Thyroid gland (tissue), 4 donors: ENCODE measurements at regions not wholly inside any gene's neighbourhood (a gene's known extent, or its start where the extent isn't known, plus 50 kb on each side); places are given as distances from the start of the nearest gene placed in this dataset.
"Not testable (repeated sequence)": the region's sequence is repeated elsewhere in the genome, so short reads cannot be mapped to it uniquely, and the experiment has no call there.

Experiments
- DNase-seq, 2 donors: peaks; one replicate each; pipeline ENCODE4 v3.0.0-alpha.2; 2019
- H3K27ac ChIP-seq, 3 donors: fragments of 200-600 bp; sonication (generic); 1 replicate in 2 of 3; 2 replicates in 1 of 3; pipeline ENCODE4 v1.5.1; 2016 to 2019; ENCODE audit warnings: mild to moderate bottlenecking in 1 of 3, moderate library complexity in 1 of 3
- H3K27me3 ChIP-seq: fragments of 200-600 bp; sonication (generic); one replicate; pipeline ENCODE4 v1.5.1; 2019
- H3K36me3 ChIP-seq, 2 donors: fragments of 200-600 bp; sonication (generic); one replicate each; pipeline ENCODE4 v1.5.1; 2016 to 2019
- H3K4me1 ChIP-seq, 2 donors: fragments of 200-600 bp; sonication (generic); one replicate each; pipeline ENCODE4 v1.5.1; 2017 to 2019
- H3K4me3 ChIP-seq, 3 donors: fragments of 200-600 bp; sonication (generic); replicated peaks in 1 of 3; 1 replicate in 2 of 3; 2 replicates in 1 of 3; pipeline ENCODE4 v1.5.1; 2016; ENCODE audit warnings: mild to moderate bottlenecking in 1 of 3
- H3K9me3 ChIP-seq: fragments of 200-600 bp; sonication (generic); one replicate; pipeline ENCODE4 v1.5.1; 2017
- POLR2A ChIP-seq, 2 donors: fragments of 450-650 bp; IDR thresholded peaks; one replicate each; pipeline ENCODE4 v1.6.1; 2017; ENCODE audit warnings: antibody characterized with exemption in 2 of 2, mild to moderate bottlenecking in 2 of 2, moderate library complexity in 1 of 2
- WGBS, 2 donors: methylation state at CpG; one replicate each; pipeline ENCODE4 v1.1.5; 2017; 5-methylcytosine and 5-hydroxymethylcytosine counted together
- intact Hi-C: fragments of 100-400 bp; cut with DNase I; formaldehyde crosslinking; loops from one replicate; pipeline ENCODE4 v1.15.1; 2023
- TF ChIP-seq, protein P1 (sequence below), 6 experiments: fragments of 200-600 bp in 3 of 6; fragments of 450-650 bp in 3 of 6; sonication (generic) in 3 of 6; IDR thresholded peaks; one replicate each; pipeline ENCODE4 v1.5.1; 2016 to 2019; ENCODE audit warnings: antibody characterized with exemption in 6 of 6, mild to moderate bottlenecking in 2 of 6, inconsistent platforms in 1 of 6, moderate library complexity in 1 of 6

DNA sequence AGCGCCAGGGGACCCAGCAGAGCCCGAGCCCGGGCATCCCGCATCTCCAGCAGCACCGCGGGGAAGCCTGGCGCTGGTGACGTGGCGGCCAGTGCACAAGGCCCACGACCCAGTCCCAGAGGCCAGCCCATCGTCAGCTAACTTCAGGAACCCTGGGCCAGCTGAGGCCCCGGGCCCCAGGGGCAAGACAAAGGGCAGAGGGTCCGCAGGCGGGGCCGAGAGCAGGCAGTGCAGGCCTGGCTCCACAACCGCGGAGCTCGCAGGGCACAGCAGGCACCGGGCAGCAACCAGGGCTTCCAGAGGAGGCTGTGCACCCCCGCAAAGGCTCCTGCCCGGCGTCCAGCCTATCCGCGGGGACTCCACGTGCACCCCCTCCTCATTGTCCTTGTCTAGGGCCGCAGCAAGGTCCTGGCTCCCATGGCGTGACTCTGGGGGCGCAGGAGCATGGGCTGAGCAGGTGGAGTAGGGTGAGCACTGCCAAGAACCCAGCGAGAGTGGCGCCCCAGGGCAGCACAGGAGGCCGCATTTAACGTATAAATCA is 352.5 kb downstream of the KCNJ18 start:
- 75 to 86% methylated on average over 11 to 23 of the region's 32 CpGs for WGBS, 2 donors
- H3K27me3 ChIP-seq, H3K4me3 ChIP-seq, intact Hi-C loops, H3K36me3 ChIP-seq, H3K9me3 ChIP-seq, H3K4me1 ChIP-seq, DNase-seq, H3K27ac ChIP-seq: not testable (repeated sequence)

- H3K9me3 ChIP-seq, H3K36me3 ChIP-seq, H3K4me1 ChIP-seq, DNase-seq, H3K27me3 ChIP-seq, intact Hi-C loops, H3K27ac ChIP-seq, H3K4me3 ChIP-seq: not testable (repeated sequence)
- WGBS, 2 donors = 79 to 100% methylated on average over 1 to 4 of the region's 6 CpGs
Measured at GRCh38 chr17:22047521-22047920, 355.2 kb downstream of the KCNJ18 start.

DNA sequence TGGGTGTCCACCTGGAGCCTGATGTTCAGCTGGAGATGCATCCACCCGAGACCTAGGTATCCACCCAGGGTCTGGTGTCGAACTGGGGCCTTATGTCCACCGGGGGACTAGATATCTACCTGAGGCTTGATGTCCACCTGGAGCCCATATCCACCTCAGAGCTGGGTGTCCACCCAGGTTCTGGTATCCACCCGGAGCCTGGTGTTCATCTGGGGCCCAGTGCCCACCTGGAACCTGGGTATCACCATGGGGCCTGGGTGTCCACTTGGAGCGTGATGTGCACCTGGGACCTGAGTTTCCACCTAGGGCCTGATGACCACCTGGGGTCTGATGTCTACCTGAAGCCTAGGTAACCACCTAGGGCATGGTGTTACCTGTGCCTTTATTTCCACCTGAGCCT is 355.9 kb downstream of the KCNJ18 start:
- H3K36me3 ChIP-seq, DNase-seq, intact Hi-C loops, H3K4me3 ChIP-seq, H3K27ac ChIP-seq, H3K27me3 ChIP-seq, H3K4me1 ChIP-seq, H3K9me3 ChIP-seq: not testable (repeated sequence)
- WGBS, 2 donors = 79% methylated on average over 2 of the region's 5 CpGs; no CpG with 5 or more reads in 1 of the 2 donors

- H3K4me3 ChIP-seq, intact Hi-C loops, H3K4me1 ChIP-seq, H3K27ac ChIP-seq, H3K9me3 ChIP-seq, DNase-seq, H3K27me3 ChIP-seq, H3K36me3 ChIP-seq: not testable (repeated sequence)
- 37 to 40% methylated on average over 2 to 3 of the region's 3 CpGs for WGBS, 2 donors
Measured at GRCh38 chr17:22050766-22051165, 358.4 kb downstream of the KCNJ18 start.

- H3K36me3 ChIP-seq, H3K4me3 ChIP-seq, H3K9me3 ChIP-seq, H3K27me3 ChIP-seq, H3K27ac ChIP-seq, H3K4me1 ChIP-seq, DNase-seq, intact Hi-C loops: not testable (repeated sequence)
Measured at GRCh38 chr17:22052715-22053114, 360.4 kb downstream of the KCNJ18 start.

- DNase-seq, H3K27me3 ChIP-seq, H3K4me1 ChIP-seq, H3K36me3 ChIP-seq, H3K4me3 ChIP-seq, intact Hi-C loops, H3K9me3 ChIP-seq, H3K27ac ChIP-seq: not testable (repeated sequence)
- 63 to 67% methylated on average over 1 of the region's 1 CpG for WGBS, 2 donors
Measured at GRCh38 chr17:22056566-22056965, 364.2 kb downstream of the KCNJ18 start.

DNA sequence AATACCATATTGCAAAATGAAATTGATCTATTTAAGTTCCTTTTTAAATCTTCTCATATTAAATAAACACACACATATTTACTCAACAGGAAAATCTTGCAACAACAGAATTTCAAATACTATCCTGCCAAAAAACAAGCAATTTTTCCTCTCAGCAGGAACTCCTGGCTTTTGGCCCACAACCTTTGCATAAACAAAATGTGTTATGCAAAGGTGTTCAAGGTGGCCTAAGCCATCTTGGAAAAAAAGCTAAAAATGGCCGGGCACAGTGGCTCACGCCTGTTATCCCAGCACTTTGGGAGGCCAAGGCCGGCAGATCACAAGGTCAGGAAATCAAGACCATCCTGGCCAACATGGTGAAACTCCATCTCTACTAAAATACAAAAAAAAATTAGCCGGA is 383.6 kb downstream of the KCNJ18 start:
- H3K4me3 ChIP-seq, H3K36me3 ChIP-seq, intact Hi-C loops, DNase-seq, H3K27ac ChIP-seq, H3K27me3 ChIP-seq, H3K4me1 ChIP-seq, H3K9me3 ChIP-seq: not testable (repeated sequence)
- WGBS, 2 donors = 82 to 86% methylated on average over 3 to 4 of the region's 4 CpGs

DNA sequence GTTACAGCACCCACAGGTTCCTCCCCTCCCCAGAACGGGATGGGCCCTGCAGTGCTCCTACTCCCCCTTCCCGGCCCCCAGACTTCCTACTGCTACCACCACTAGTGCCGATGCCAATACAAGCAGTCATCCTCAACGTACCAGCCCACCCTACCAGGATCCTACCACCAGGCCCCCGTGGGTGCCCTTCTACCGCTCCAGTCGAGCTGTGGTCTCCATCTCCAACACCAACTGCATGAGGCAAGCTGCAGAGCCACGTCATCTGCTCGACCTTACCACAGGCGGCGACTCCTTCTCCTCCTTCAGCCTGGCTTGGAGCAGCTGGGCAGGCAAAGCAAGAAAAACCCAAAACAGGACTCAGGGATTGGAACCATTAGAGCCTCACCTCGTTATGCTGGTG is 396.3 kb downstream of the KCNJ18 start:
- DNase-seq, H3K27me3 ChIP-seq, H3K36me3 ChIP-seq, intact Hi-C loops, H3K4me1 ChIP-seq, H3K4me3 ChIP-seq, H3K27ac ChIP-seq, H3K9me3 ChIP-seq: not testable (repeated sequence)
- WGBS, 2 donors = 73 to 78% methylated on average over 11 to 12 of the region's 12 CpGs

GRCh38 chr17:22090263-22090935 is 398.1 kb downstream of the KCNJ18 start:
- Histone ChIP-seq H3K9me3 (no peaks in the 10 kb centered on the region), H3K27me3 (no peaks in the 10 kb centered on the region), H3K4me3 (no peak overlapping the region), H3K27ac (no peak overlapping the region), H3K4me1 (no peaks in the 10 kb centered on the region), H3K36me3 (no peaks in the 10 kb centered on the region)
- 93 to 94% methylated on average over 25 of the region's 25 CpGs for WGBS, 2 donors
- no peak for DNase-seq
- intact Hi-C loops = no loop called here
- TF ChIP-seq, protein P1, sequence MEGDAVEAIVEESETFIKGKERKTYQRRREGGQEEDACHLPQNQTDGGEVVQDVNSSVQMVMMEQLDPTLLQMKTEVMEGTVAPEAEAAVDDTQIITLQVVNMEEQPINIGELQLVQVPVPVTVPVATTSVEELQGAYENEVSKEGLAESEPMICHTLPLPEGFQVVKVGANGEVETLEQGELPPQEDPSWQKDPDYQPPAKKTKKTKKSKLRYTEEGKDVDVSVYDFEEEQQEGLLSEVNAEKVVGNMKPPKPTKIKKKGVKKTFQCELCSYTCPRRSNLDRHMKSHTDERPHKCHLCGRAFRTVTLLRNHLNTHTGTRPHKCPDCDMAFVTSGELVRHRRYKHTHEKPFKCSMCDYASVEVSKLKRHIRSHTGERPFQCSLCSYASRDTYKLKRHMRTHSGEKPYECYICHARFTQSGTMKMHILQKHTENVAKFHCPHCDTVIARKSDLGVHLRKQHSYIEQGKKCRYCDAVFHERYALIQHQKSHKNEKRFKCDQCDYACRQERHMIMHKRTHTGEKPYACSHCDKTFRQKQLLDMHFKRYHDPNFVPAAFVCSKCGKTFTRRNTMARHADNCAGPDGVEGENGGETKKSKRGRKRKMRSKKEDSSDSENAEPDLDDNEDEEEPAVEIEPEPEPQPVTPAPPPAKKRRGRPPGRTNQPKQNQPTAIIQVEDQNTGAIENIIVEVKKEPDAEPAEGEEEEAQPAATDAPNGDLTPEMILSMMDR (IDR thresholded peaks at IDR 0.05) = no peak
- no peak for TF ChIP-seq POLR2A (IDR thresholded peaks at IDR 0.05)

GRCh38 chr17:22091041-22091679 is 398.8 kb downstream of the KCNJ18 start:
- H3K27ac ChIP-seq, H3K9me3 ChIP-seq, intact Hi-C loops, H3K4me1 ChIP-seq, DNase-seq, H3K4me3 ChIP-seq, H3K27me3 ChIP-seq, H3K36me3 ChIP-seq: not testable (repeated sequence)
- 82 to 86% methylated on average over 10 to 11 of the region's 11 CpGs for WGBS, 2 donors

DNA sequence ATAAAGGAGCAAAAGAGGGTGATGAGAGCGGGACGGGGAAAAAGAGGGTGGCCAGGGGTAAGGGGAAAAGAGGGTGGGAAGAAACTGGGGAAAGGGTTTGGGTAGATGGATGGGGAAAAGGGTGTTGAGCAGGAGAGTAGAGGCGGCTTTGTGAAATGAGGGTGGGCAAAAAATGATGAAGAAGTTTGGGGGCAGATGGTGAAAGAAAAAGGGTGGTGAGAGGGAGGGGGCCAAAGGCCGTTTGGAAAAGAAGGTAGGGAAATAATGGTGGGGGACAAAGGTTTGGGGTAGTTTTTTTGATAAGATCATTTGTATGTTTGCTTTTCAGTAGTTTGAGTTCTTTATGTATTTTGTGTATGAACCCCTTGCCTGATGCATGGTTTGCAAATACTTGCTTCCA is 399.5 kb downstream of the KCNJ18 start:
- H3K27me3 ChIP-seq, H3K4me1 ChIP-seq, DNase-seq, H3K27ac ChIP-seq, intact Hi-C loops, H3K9me3 ChIP-seq, H3K4me3 ChIP-seq, H3K36me3 ChIP-seq: not testable (repeated sequence)
- 78 to 86% methylated on average over 4 of the region's 4 CpGs for WGBS, 2 donors

- H3K27me3 ChIP-seq, H3K36me3 ChIP-seq, H3K4me1 ChIP-seq, H3K4me3 ChIP-seq, H3K9me3 ChIP-seq, intact Hi-C loops, H3K27ac ChIP-seq, DNase-seq: not testable (repeated sequence)
- 66 to 68% methylated on average over 2 of the region's 2 CpGs for WGBS, 2 donors
Measured at GRCh38 chr17:22095414-22095813, 403.1 kb downstream of the KCNJ18 start.
